HG03521 (cell line): ENCODE measurements at regions not wholly inside any gene's neighbourhood (a gene's known extent, or its start where the extent isn't known, plus 50 kb on each side); places are given as distances from the start of the nearest gene placed in this dataset.
"Not testable (repeated sequence)": the region's sequence is repeated elsewhere in the genome, so short reads cannot be mapped to it uniquely, and the experiment has no call there.

Experiments used
- ATAC-seq: cut with Tn5 transposase; IDR thresholded peaks from one replicate; pipeline ENCODE4 v1.9.1; 2021; ENCODE audit warnings: mild to moderate bottlenecking, moderate library complexity; ENCODE audit not compliant: unreplicated experiment

- ATAC-seq: not testable (repeated sequence)
These were observed 190.3 kb downstream of the RAB11FIP2 start for GRCh38 chr10:117856426-117856825.

- no peak for ATAC-seq
These were observed 186.6 kb downstream of the RAB11FIP2 start for GRCh38 chr10:117860135-117860534.

- no peak for ATAC-seq
These were observed 185.9 kb downstream of the RAB11FIP2 start for GRCh38 chr10:117860823-117861222.

- ATAC-seq: no peak
These were observed 185.4 kb downstream of the RAB11FIP2 start for GRCh38 chr10:117861329-117861728.

GRCh38 chr10:117863771-117864170 is 183.0 kb downstream of the RAB11FIP2 start:
- ATAC-seq: no peak

- no peak for ATAC-seq
These were observed 180.8 kb downstream of the RAB11FIP2 start for GRCh38 chr10:117865945-117866344.

GRCh38 chr10:117868151-117868550 is 178.6 kb downstream of the RAB11FIP2 start:
- ATAC-seq: no peak

GRCh38 chr10:117875793-117876192 is 170.9 kb downstream of the RAB11FIP2 start:
- ATAC-seq: no peak

- no peak for ATAC-seq
These were observed 170.5 kb downstream of the RAB11FIP2 start for GRCh38 chr10:117876210-117876609.

GRCh38 chr10:117878626-117879025 is 168.1 kb downstream of the RAB11FIP2 start:
- ATAC-seq: no peak

GRCh38 chr10:117884093-117884492 is 162.6 kb downstream of the RAB11FIP2 start:
- no peak for ATAC-seq

- no peak for ATAC-seq
These were observed 162.1 kb downstream of the RAB11FIP2 start for GRCh38 chr10:117884592-117884991.

- no peak for ATAC-seq
These were observed 161.4 kb downstream of the RAB11FIP2 start for GRCh38 chr10:117885206-117885829.

GRCh38 chr10:117886766-117887165 is 160.0 kb downstream of the RAB11FIP2 start:
- no peak for ATAC-seq

- no peak for ATAC-seq
These were observed 157.1 kb downstream of the RAB11FIP2 start for GRCh38 chr10:117889664-117890063.

- no peak for ATAC-seq
These were observed 154.0 kb downstream of the RAB11FIP2 start for GRCh38 chr10:117892681-117893220.

- no peak for ATAC-seq
These were observed 152.4 kb downstream of the RAB11FIP2 start for GRCh38 chr10:117894339-117894738.

- ATAC-seq: no peak
These were observed 150.2 kb downstream of the RAB11FIP2 start for GRCh38 chr10:117896517-117896916.

- ATAC-seq: no peak
These were observed 147.5 kb downstream of the RAB11FIP2 start for GRCh38 chr10:117899181-117899683.

- ATAC-seq: no peak
These were observed 146.5 kb downstream of the RAB11FIP2 start for GRCh38 chr10:117900280-117900679.

- no peak for ATAC-seq
These were observed 142.9 kb downstream of the RAB11FIP2 start for GRCh38 chr10:117903854-117904253.

- ATAC-seq: no peak
These were observed 141.3 kb downstream of the RAB11FIP2 start for GRCh38 chr10:117905404-117905803.

- ATAC-seq: no peak
These were observed 135.1 kb downstream of the RAB11FIP2 start for GRCh38 chr10:117911684-117912083.
